ENCODE measurements at regions not wholly inside any gene's neighbourhood (a gene's known extent, or its start where the extent isn't known, plus 50 kb on each side); places are given as distances from the start of the nearest gene placed in this dataset.

- TF ChIP-seq CTCF (IDR thresholded peaks at IDR 0.05), result no peak
- no peak for TF ChIP-seq POLR2A (IDR thresholded peaks at IDR 0.05)
Measured at GRCh38 chr4:146061610-146062334, 113.7 kb upstream of the LSM6 start.

Data from Peyer's patch (tissue), 4 donors.